22Rv1 (cell line): ENCODE measurements at regions not wholly inside any gene's neighbourhood (a gene's known extent, or its start where the extent isn't known, plus 50 kb on each side); places are given as distances from the start of the nearest gene placed in this dataset.

ENCODE experiments used
- CTCF ChIP-seq: fragments of 450-650 bp; IDR thresholded peaks from 2 replicates; pipeline ENCODE4 v1.5.1; 2017; ENCODE audit warnings: mild to moderate bottlenecking
- ZFX ChIP-seq: fragments of 450-650 bp; IDR thresholded peaks from 2 replicates; pipeline ENCODE4 v1.6.1; 2017; ENCODE audit warnings: antibody characterized with exemption, borderline replicate concordance

- no peak for TF ChIP-seq CTCF
- TF ChIP-seq ZFX: no peak
Measured at GRCh38 chr3:117003501-117003900, 293.9 kb downstream of the TUSC7 start.
